MM.1S (cell line): ENCODE measurements at regions not wholly inside any gene's neighbourhood (a gene's known extent, or its start where the extent isn't known, plus 50 kb on each side); places are given as distances from the start of the nearest gene placed in this dataset.

Source experiments
- DNase-seq: peaks from one replicate; pipeline ENCODE4 v3.0.0-alpha.2; 2015
- H2AFZ ChIP-seq: fragments of 300-600 bp; sonication (generic); 2 replicates; pipeline ENCODE4 v1.6.0; 2016; ENCODE audit warnings: antibody characterized with exemption, low read length
- H3F3A ChIP-seq: fragments of 300-600 bp; sonication (generic); 2 replicates; pipeline ENCODE4 v1.6.1; 2016; ENCODE audit warnings: mild to moderate bottlenecking, antibody characterized with exemption, low read length, moderate library complexity, mixed read lengths; ENCODE audit not compliant: insufficient read depth
- H3K27ac ChIP-seq: fragments of 300-600 bp; sonication (generic); 2 replicates; pipeline ENCODE4 v1.5.1; 2016; ENCODE audit warnings: mild to moderate bottlenecking, low read length
- H3K27me3 ChIP-seq: fragments of 300-600 bp; sonication (generic); replicated peaks from 2 replicates; pipeline ENCODE4 v1.6.0; 2016; ENCODE audit warnings: low read length; ENCODE audit not compliant: insufficient read depth
- H3K36me3 ChIP-seq: fragments of 300-600 bp; sonication (generic); replicated peaks from 2 replicates; pipeline ENCODE4 v1.6.1; 2016; ENCODE audit warnings: mild to moderate bottlenecking, low read length, mixed read lengths; ENCODE audit not compliant: insufficient read depth
- H3K4me1 ChIP-seq: fragments of 300-600 bp; sonication (generic); 2 replicates; pipeline ENCODE4 v1.6.1; 2016; ENCODE audit warnings: low read length, mixed read lengths
- H3K4me2 ChIP-seq: fragments of 300-600 bp; sonication (generic); 2 replicates; pipeline ENCODE4 v1.6.0; 2016; ENCODE audit warnings: low read depth, low read length
- H3K4me3 ChIP-seq: fragments of 300-600 bp; sonication (generic); 2 replicates; pipeline ENCODE4 v1.5.1; 2016; ENCODE audit warnings: low read length, mixed read lengths
- H3K79me2 ChIP-seq: fragments of 300-600 bp; sonication (generic); 2 replicates; pipeline ENCODE4 v1.6.1; 2016; ENCODE audit warnings: mixed run types, low read length, mixed read lengths
- H3K9ac ChIP-seq: fragments of 300-600 bp; sonication (generic); 2 replicates; pipeline ENCODE4 v1.6.1; 2016; ENCODE audit warnings: low read length, mixed read lengths
- H3K9me2 ChIP-seq: fragments of 300-600 bp; sonication (generic); replicated peaks from 2 replicates; pipeline ENCODE4 v1.6.1; 2016; ENCODE audit warnings: mild to moderate bottlenecking, low read length, mixed read lengths; ENCODE audit not compliant: insufficient read depth
- H3K9me3 ChIP-seq: fragments of 300-600 bp; sonication (generic); replicated peaks from 2 replicates; pipeline ENCODE4 v1.6.1; 2016; ENCODE audit warnings: mild to moderate bottlenecking, low read length, mixed read lengths; ENCODE audit not compliant: insufficient read depth
- H4K20me1 ChIP-seq: fragments of 300-600 bp; sonication (generic); 2 replicates; pipeline ENCODE4 v1.6.1; 2016; ENCODE audit warnings: mild to moderate bottlenecking, low read length, moderate library complexity, mixed read lengths; ENCODE audit not compliant: insufficient read depth
- EZH2 ChIP-seq: fragments of 300-600 bp; sonication (generic); optimal IDR thresholded peaks from 2 replicates; pipeline ENCODE3; 2017; ENCODE audit warnings: low read depth, mild to moderate bottlenecking, antibody characterized with exemption, low read length, mixed read lengths
- EZH2phosphoT487 ChIP-seq: fragments of 300-600 bp; sonication (generic); IDR thresholded peaks from 2 replicates; pipeline ENCODE4 v1.6.1; 2018; ENCODE audit warnings: antibody characterized with exemption, low read length
- TF ChIP-seq, protein P1 (sequence below): fragments of 300-600 bp; sonication (generic); IDR thresholded peaks from 2 replicates; pipeline ENCODE4 v1.5.1; 2016; ENCODE audit warnings: antibody characterized with exemption, low read length, mixed read lengths

DNA sequence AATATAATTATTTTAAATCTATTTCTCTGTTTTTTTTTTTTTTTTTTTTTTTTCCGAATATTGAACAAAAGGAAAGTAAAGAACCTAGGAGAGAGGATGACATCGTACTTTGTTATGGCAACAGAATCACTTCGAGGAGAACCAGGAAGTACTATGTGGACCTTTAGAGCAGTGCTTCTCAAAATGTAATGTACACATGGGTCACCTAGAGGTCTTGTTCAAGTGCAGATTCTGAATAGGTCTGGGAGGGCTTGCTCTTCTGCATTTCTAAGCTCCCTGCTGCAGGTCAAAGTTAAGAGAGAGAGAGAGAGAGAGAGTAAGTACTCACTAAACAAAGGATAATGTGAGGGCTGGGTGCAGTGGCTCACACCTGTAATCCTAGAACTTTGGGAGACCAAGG is 419.5 kb upstream of the TENM4 start:
- Histone ChIP-seq H3K4me2 (no peak overlapping the region), H3F3A (no peaks in the 10 kb centered on the region), H3K27me3 (no peaks in the 10 kb centered on the region), H3K27ac (no peak overlapping the region), H3K4me3 (no peak overlapping the region), H3K36me3 (no peaks in the 10 kb centered on the region), H3K4me1 (no peaks in the 10 kb centered on the region), H3K9ac (no peak overlapping the region), H3K79me2 (no peaks in the 10 kb centered on the region), H3K9me2 (no peaks in the 10 kb centered on the region), H3K9me3 (no peaks in the 10 kb centered on the region), H2AFZ (no peak overlapping the region), H4K20me1 (no peaks in the 10 kb centered on the region)
- TF ChIP-seq EZH2 (no peak), EZH2phosphoT487 (no peak)
- TF ChIP-seq, protein P1, sequence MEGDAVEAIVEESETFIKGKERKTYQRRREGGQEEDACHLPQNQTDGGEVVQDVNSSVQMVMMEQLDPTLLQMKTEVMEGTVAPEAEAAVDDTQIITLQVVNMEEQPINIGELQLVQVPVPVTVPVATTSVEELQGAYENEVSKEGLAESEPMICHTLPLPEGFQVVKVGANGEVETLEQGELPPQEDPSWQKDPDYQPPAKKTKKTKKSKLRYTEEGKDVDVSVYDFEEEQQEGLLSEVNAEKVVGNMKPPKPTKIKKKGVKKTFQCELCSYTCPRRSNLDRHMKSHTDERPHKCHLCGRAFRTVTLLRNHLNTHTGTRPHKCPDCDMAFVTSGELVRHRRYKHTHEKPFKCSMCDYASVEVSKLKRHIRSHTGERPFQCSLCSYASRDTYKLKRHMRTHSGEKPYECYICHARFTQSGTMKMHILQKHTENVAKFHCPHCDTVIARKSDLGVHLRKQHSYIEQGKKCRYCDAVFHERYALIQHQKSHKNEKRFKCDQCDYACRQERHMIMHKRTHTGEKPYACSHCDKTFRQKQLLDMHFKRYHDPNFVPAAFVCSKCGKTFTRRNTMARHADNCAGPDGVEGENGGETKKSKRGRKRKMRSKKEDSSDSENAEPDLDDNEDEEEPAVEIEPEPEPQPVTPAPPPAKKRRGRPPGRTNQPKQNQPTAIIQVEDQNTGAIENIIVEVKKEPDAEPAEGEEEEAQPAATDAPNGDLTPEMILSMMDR: no peak
- DNase-seq: no peak

DNA sequence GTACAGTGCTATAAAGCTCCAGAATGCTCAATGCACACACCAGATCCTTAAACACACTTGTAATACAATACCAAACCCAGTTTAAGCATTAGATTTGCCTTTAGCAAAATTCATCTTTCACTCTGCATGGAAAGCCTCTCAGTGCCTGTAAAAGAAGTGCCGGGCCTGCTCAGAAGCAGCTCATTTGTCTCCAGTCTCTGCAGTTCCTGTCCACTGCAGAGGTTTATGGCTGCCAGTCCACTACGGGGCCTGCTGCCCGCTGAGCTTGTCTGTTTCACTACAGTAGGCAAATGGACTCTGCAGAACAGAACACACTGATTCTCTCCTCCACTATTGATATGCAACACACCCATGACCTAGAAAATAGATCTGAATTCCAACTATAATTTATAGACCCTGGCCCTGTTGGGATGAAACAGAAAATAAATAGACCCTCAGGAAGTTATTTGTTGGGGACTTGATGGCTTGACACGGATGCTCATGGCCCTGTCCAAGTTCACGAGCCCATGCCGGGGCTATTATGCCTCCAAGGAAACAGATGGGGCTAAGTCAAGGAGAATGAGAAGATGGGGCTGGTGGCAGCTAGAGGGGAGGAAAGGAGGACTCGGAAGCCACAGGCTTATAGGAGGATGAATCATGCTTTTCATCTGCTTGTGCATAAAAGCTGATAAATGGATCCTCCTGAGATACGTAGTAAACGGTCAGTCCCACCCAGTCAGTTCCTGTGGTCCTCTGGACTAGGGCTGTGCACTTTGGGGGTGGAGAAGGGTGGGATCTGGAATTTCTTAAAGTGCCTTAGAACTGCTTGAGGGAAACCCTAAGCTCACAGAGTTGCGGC is 416.8 kb upstream of the TENM4 start:
- TF ChIP-seq EZH2phosphoT487: no peak
- TF ChIP-seq, protein P1: no peak
- no peak for TF ChIP-seq EZH2
- H3K79me2 ChIP-seq: no peaks in the 10 kb centered on the region
- no peak overlapping the region for H3K9ac ChIP-seq
- no peaks in the 10 kb centered on the region for H4K20me1 ChIP-seq
- H3K4me2 ChIP-seq: no peak overlapping the region
- no peak overlapping the region for H2AFZ ChIP-seq
- H3F3A ChIP-seq: no peaks in the 10 kb centered on the region
- H3K36me3 ChIP-seq: no peaks in the 10 kb centered on the region
- H3K4me1 ChIP-seq: no peaks in the 10 kb centered on the region
- no peaks in the 10 kb centered on the region for H3K9me2 ChIP-seq
- H3K27ac ChIP-seq: no peak overlapping the region
- no peak overlapping the region for H3K4me3 ChIP-seq
- no peaks in the 10 kb centered on the region for H3K9me3 ChIP-seq
- DNase-seq: no peak
- H3K27me3 ChIP-seq: no peaks in the 10 kb centered on the region

DNA sequence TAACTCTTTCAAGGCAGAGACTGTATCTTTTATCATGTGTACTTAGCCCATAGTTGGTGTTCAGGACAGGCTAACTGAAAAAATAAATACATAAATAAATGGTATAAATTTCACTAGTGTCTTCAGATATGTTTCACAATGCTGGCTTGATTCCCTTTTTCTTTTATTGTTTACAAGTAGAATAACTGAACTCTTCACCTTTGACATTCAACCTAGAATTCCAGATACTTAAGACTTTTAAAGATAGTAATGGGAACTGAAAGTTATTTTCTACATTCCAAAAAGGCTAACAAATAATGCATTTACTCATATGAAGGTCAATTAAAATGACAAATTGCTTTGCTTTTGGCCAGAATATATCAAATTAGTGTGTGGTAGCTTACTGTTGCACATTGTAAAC is 411.3 kb upstream of the TENM4 start:
- Histone ChIP-seq H4K20me1 (no peaks in the 10 kb centered on the region), H2AFZ (no peak overlapping the region), H3K4me2 (no peak overlapping the region), H3K4me1 (no peaks in the 10 kb centered on the region), H3K4me3 (no peak overlapping the region), H3K9me2 (no peaks in the 10 kb centered on the region), H3K36me3 (no peaks in the 10 kb centered on the region), H3K27me3 (no peaks in the 10 kb centered on the region), H3K9ac (no peak overlapping the region), H3K9me3 (no peaks in the 10 kb centered on the region), H3K27ac (no peak overlapping the region), H3F3A (no peaks in the 10 kb centered on the region), H3K79me2 (no peaks in the 10 kb centered on the region)
- TF ChIP-seq EZH2phosphoT487 (no peak), EZH2 (no peak)
- TF ChIP-seq, protein P1: no peak
- DNase-seq: no peak
